Kidney epithelial cell (primary cell): ENCODE measurements at regions not wholly inside any gene's neighbourhood (a gene's known extent, or its start where the extent isn't known, plus 50 kb on each side); places are given as distances from the start of the nearest gene placed in this dataset.
"Not testable (repeated sequence)": the region's sequence is repeated elsewhere in the genome, so short reads cannot be mapped to it uniquely, and the experiment has no call there.

Experiments
- DNase-seq: peaks from one replicate; pipeline ENCODE4 v3.0.0-alpha.2; 2010; ENCODE audit warnings: low read depth
- H3K27me3 ChIP-seq: 2 replicates; pipeline ENCODE4 v1.6.0; 2011; ENCODE audit warnings: low read length; ENCODE audit not compliant: control insufficient read depth, insufficient read depth
- H3K36me3 ChIP-seq: 2 replicates; pipeline ENCODE4 v1.5.1; 2011; ENCODE audit warnings: low read length; ENCODE audit not compliant: control insufficient read depth, insufficient read depth
- H3K4me3 ChIP-seq: 2 replicates; pipeline ENCODE4 v1.5.1; 2011; ENCODE audit warnings: low read depth, mild to moderate bottlenecking, control low read depth, low read length
- CTCF ChIP-seq: IDR thresholded peaks from 2 replicates; pipeline ENCODE4 v1.5.1; 2011; ENCODE audit warnings: mild to moderate bottlenecking, moderate library complexity, low read length, control low read depth, inconsistent platforms; ENCODE audit not compliant: insufficient read depth, poor library complexity, severe bottlenecking

GRCh38 chr10:23978317-23978716, 230.6 kb upstream of the KIAA1217 start:
- no peak for DNase-seq
- TF ChIP-seq CTCF: no peak
- no peaks in the 10 kb centered on the region for H3K36me3 ChIP-seq
- no peak overlapping the region for H3K4me3 ChIP-seq
- H3K27me3 ChIP-seq: no peaks in the 10 kb centered on the region

DNA sequence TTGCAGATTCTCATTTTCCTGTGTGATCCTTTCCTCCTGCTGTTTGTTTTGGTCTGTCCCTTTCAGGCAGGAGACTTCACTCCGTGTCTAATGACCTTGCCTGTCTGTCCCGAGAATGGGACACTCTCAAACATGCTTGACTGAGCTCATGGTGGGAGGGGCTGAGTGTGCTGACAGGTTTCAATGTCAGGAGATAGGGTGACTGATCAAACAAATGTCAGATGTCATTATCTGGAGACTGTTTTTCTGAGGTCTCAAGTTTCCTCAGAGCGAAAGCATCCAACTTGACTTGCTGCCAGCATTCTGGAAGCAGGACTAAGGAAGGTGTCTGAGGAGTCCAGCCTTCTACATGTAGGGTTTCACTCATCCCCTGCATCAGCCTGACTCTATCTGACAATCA, 228.8 kb upstream of the KIAA1217 start:
- no peak overlapping the region for H3K4me3 ChIP-seq
- H3K36me3 ChIP-seq: no peaks in the 10 kb centered on the region
- DNase-seq: no peak
- no peak for TF ChIP-seq CTCF
- no peaks in the 10 kb centered on the region for H3K27me3 ChIP-seq

GRCh38 chr10:23981520-23982309, 227.2 kb upstream of the KIAA1217 start:
- no peak for TF ChIP-seq CTCF
- no peak for DNase-seq
- Histone ChIP-seq H3K27me3 (no peaks in the 10 kb centered on the region), H3K4me3 (no peak overlapping the region), H3K36me3 (no peaks in the 10 kb centered on the region)

- DNase-seq, H3K27me3 ChIP-seq, H3K4me3 ChIP-seq, H3K36me3 ChIP-seq: not testable (repeated sequence)
These were observed 224.5 kb upstream of the KIAA1217 start for GRCh38 chr10:23984405-23984804.

DNA sequence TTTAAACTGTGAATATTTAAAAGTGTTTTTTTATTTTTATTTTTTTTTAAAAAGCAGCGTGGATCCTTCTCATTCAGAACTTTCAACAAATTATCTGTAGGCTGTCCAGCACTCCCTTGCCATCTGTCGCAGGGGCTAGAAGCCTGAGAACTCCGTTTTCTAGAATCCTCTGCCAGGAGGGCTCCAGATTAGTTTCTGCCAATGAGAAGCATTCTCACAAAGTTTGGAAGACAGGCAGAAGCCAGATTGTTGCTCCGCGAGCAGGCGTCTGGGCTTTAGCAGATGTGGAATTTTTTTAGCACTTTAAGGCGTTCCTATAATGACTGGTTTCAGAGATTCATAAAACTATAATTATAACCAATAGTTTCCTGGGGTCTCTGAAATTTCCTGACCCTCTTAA, 220.9 kb upstream of the KIAA1217 start:
- TF ChIP-seq CTCF: no peak
- no peak for DNase-seq
- no peak overlapping the region for H3K4me3 ChIP-seq

GRCh38 chr10:23994459-23995046, 214.4 kb upstream of the KIAA1217 start:
- Histone ChIP-seq H3K4me3 (no peak overlapping the region), H3K27me3 (no peaks in the 10 kb centered on the region), H3K36me3 (no peaks in the 10 kb centered on the region)
- peak; percentile 90 for TF ChIP-seq CTCF
- peak; percentile 19 for DNase-seq

More for the DNA sequence above, 220.9 kb upstream of the KIAA1217 start:
- Histone ChIP-seq H3K27me3 (no peaks in the 10 kb centered on the region), H3K36me3 (no peaks in the 10 kb centered on the region)
